DMS153 treated with DMSO at 0.1 percent for 48 hours (cell line): ENCODE measurements at regions not wholly inside any gene's neighbourhood (a gene's known extent, or its start where the extent isn't known, plus 50 kb on each side); places are given as distances from the start of the nearest gene placed in this dataset.
"Not testable (repeated sequence)": the region's sequence is repeated elsewhere in the genome, so short reads cannot be mapped to it uniquely, and the experiment has no call there.

Source experiments
- DNase-seq: peaks from one replicate; lab custom pipeline; 2025; ENCODE audit not compliant: unreplicated experiment; lab: John Stamatoyannopoulos, UW

- no peak for DNase-seq
Measured at GRCh38 chr1:102821707-102822106, 286.6 kb downstream of the COL11A1 start.

- DNase-seq, result no peak
Measured at GRCh38 chr1:102800406-102800805, 307.9 kb downstream of the COL11A1 start.

- no peak for DNase-seq
Measured at GRCh38 chr1:102799496-102799895, 308.8 kb downstream of the COL11A1 start.

GRCh38 chr1:102798718-102799117, 309.6 kb downstream of the COL11A1 start:
- no peak for DNase-seq

- no peak for DNase-seq
Measured at GRCh38 chr1:102796429-102796828, 311.9 kb downstream of the COL11A1 start.

- no peak for DNase-seq
Measured at GRCh38 chr1:102790997-102791396, 317.3 kb downstream of the COL11A1 start.

- DNase-seq, result not testable (repeated sequence)
Measured at GRCh38 chr1:102789951-102790350, 318.4 kb downstream of the COL11A1 start.

GRCh38 chr1:102783487-102783886, 324.8 kb downstream of the COL11A1 start:
- no peak for DNase-seq

- DNase-seq, result no peak
Measured at GRCh38 chr1:102782144-102782543, 326.2 kb downstream of the COL11A1 start.

GRCh38 chr1:102776071-102776470, 332.3 kb downstream of the COL11A1 start:
- DNase-seq, result no peak

- DNase-seq, result no peak
Measured at GRCh38 chr1:102772831-102773230, 335.5 kb downstream of the COL11A1 start.

GRCh38 chr1:102758418-102758817, 349.9 kb downstream of the COL11A1 start:
- DNase-seq, result no peak

- DNase-seq, result no peak
Measured at GRCh38 chr1:102757363-102757762, 351.0 kb downstream of the COL11A1 start.

GRCh38 chr1:102751111-102751510, 357.2 kb downstream of the COL11A1 start:
- DNase-seq, result no peak

GRCh38 chr1:102742426-102742825, 365.9 kb downstream of the COL11A1 start:
- no peak for DNase-seq

- no peak for DNase-seq
Measured at GRCh38 chr1:102733491-102734236, 374.7 kb downstream of the COL11A1 start.

- no peak for DNase-seq
Measured at GRCh38 chr1:102732927-102733326, 375.4 kb downstream of the COL11A1 start.

- DNase-seq, result no peak
Measured at GRCh38 chr1:102726417-102726816, 381.9 kb downstream of the COL11A1 start.

GRCh38 chr1:102724741-102725140, 383.6 kb downstream of the COL11A1 start:
- no peak for DNase-seq

- no peak for DNase-seq
Measured at GRCh38 chr1:102715150-102715549, 393.2 kb downstream of the COL11A1 start.

GRCh38 chr1:102699524-102699923, 408.8 kb downstream of the COL11A1 start:
- DNase-seq, result no peak

- DNase-seq, result no peak
Measured at GRCh38 chr1:102693345-102693744, 415.0 kb downstream of the COL11A1 start.

- DNase-seq, result no peak
Measured at GRCh38 chr1:102691592-102692090, 416.7 kb downstream of the COL11A1 start.
